HCT116 (cell line): ENCODE measurements at regions not wholly inside any gene's neighbourhood (a gene's known extent, or its start where the extent isn't known, plus 50 kb on each side); places are given as distances from the start of the nearest gene placed in this dataset.

ENCODE experiments used
- ATAC-seq: fragments of 200-7000 bp; cut with Tn5 transposase; 2 replicates; pipeline ENCODE4 v1.9.1; 2020; ENCODE audit warnings: mild to moderate bottlenecking, moderate library complexity
- BruUV-seq: library from RNA; stranded (reverse); fragments of 400-500 nt; replicated peaks from 2 replicates; lab custom pipeline; 2021; lab: Mats Ljungman, UMichigan
- CTCF ChIA-PET: fragments of 300-600 bp; sonication (Branson Sonifier 250); formaldehyde crosslinking; loops from one replicate; lab custom pipeline; 2021; ENCODE audit warnings: antibody characterized with exemption; lab: Charles Lee
- POLR2A ChIA-PET: fragments of 300-600, 350-600 bp; sonication (Branson Sonifier 250); formaldehyde crosslinking; loops from one replicate; lab custom pipeline; 2021; ENCODE audit warnings: antibody characterized with exemption; lab: Charles Lee
- RAD21 ChIA-PET, 2 experiments: fragments of 300-600 bp; sonication (Branson Sonifier 250); formaldehyde crosslinking; loops; one replicate each; lab custom pipeline; 2023; ENCODE audit warnings: low total read pairs in 2 of 2; ENCODE audit not compliant: uncharacterized antibody in 2 of 2, unreplicated experiment in 2 of 2, low non-redundant PET in 1 of 2; lab: Charles Lee
- DNase-seq: peaks from one replicate; pipeline ENCODE4 v3.0.0-alpha.2; 2010; ENCODE audit warnings: low read depth, low spot score
- H2AFZ ChIP-seq: fragments of 200-600 bp; shearing (Covaris generic), sonication (generic); 2 replicates; pipeline ENCODE4 v1.6.1; 2017; ENCODE audit warnings: low read depth, mixed run types, mixed read lengths, antibody characterized with exemption, low read length; ENCODE audit not compliant: poor library complexity, severe bottlenecking
- H3K27ac ChIP-seq: 2 replicates; pipeline ENCODE4 v1.5.1; 2012; ENCODE audit warnings: low read depth, low read length
- H3K27me3 ChIP-seq: fragments of 200-600 bp; sonication (generic); 2 replicates; pipeline ENCODE4 v1.6.1; 2016; ENCODE audit warnings: mixed run types, low read length, mixed read lengths; ENCODE audit not compliant: insufficient read depth
- H3K36me3 ChIP-seq, 2 experiments: fragments of 200-500 bp in 1 of 2; fragments of 200-600 bp in 1 of 2; sonication (Bioruptor generic) in 1 of 2; sonication (generic) in 1 of 2; 2 replicates each; pipeline versions ENCODE4 v1.5.1 to v1.6.1; 2014 to 2016; ENCODE audit warnings: low read length in 2 of 2, inconsistent platforms in 1 of 2, mixed read lengths in 1 of 2, mixed run types in 1 of 2; ENCODE audit not compliant: insufficient read depth in 2 of 2, control insufficient read depth in 1 of 2
- H3K4me1 ChIP-seq, 2 experiments: fragments of 200-600 bp in 1 of 2; sonication (generic) in 1 of 2; 2 replicates each; pipeline versions ENCODE4 v1.5.1 to v1.6.1; 2012 to 2017; ENCODE audit warnings: low read length in 2 of 2, inconsistent platforms in 1 of 2, mild to moderate bottlenecking in 1 of 2, mixed read lengths in 1 of 2, mixed run types in 1 of 2, moderate library complexity in 1 of 2; ENCODE audit not compliant: insufficient read depth in 2 of 2, control insufficient read depth in 1 of 2
- H3K4me2 ChIP-seq: fragments of 200-600 bp; sonication (generic); 2 replicates; pipeline ENCODE4 v1.6.1; 2017; ENCODE audit warnings: mixed run types, low read length, mixed read lengths
- H3K4me3 ChIP-seq, 2 experiments: fragments of 200-600 bp in 1 of 2; sonication (generic) in 1 of 2; replicated peaks in 1 of 2; 2 replicates each; pipeline ENCODE4 v1.5.1; 2011 to 2016; ENCODE audit warnings: low read length in 2 of 2, control low read depth in 1 of 2, low read depth in 1 of 2, mild to moderate bottlenecking in 1 of 2, mixed read lengths in 1 of 2, mixed run types in 1 of 2
- H3K79me2 ChIP-seq: fragments of 200-600 bp; sonication (generic); 2 replicates; pipeline ENCODE4 v1.6.1; 2017; ENCODE audit warnings: mild to moderate bottlenecking, mixed run types, low read length, moderate library complexity, mixed read lengths; ENCODE audit not compliant: insufficient read depth
- H3K9ac ChIP-seq: fragments of 200-600 bp; sonication (generic); 2 replicates; pipeline ENCODE4 v1.6.1; 2016; ENCODE audit warnings: low read length, mixed read lengths
- H3K9me2 ChIP-seq: fragments of 200-600 bp; sonication (generic), shearing (Covaris generic); 2 replicates; pipeline ENCODE4 v1.6.1; 2017; ENCODE audit warnings: mixed run types, mild to moderate bottlenecking, moderate library complexity; ENCODE audit not compliant: insufficient read depth
- H3K9me3 ChIP-seq, 2 experiments: fragments of 200-500 bp in 1 of 2; fragments of 200-600 bp in 1 of 2; sonication (Bioruptor generic) in 1 of 2; sonication (generic) in 1 of 2; 2 replicates each; pipeline ENCODE4 v1.6.1; 2014 to 2017; ENCODE audit warnings: low read length in 2 of 2, mixed read lengths in 2 of 2, inconsistent platforms in 1 of 2, low read depth in 1 of 2, mild to moderate bottlenecking in 1 of 2, mixed run types in 1 of 2, moderate library complexity in 1 of 2; ENCODE audit not compliant: control insufficient read depth in 1 of 2, insufficient read depth in 1 of 2
- H4K20me1 ChIP-seq: fragments of 200-600 bp; sonication (generic), shearing (Covaris generic); 2 replicates; pipeline ENCODE4 v1.6.1; 2017; ENCODE audit warnings: mixed run types, mild to moderate bottlenecking, moderate library complexity; ENCODE audit not compliant: insufficient read depth
- ATF3 ChIP-seq: IDR thresholded peaks from 2 replicates; pipeline ENCODE4 v1.6.1; 2012
- CBX3 ChIP-seq: IDR thresholded peaks from 2 replicates; pipeline ENCODE4 v1.6.1; 2012; ENCODE audit warnings: low read depth
- EGR1 ChIP-seq: IDR thresholded peaks from 2 replicates; pipeline ENCODE4 v1.6.1; 2012; ENCODE audit warnings: low read depth
- ELF1 ChIP-seq: IDR thresholded peaks from 2 replicates; pipeline ENCODE4 v1.6.1; 2012; ENCODE audit warnings: low read depth, borderline replicate concordance
- JUND ChIP-seq: IDR thresholded peaks from 2 replicates; pipeline ENCODE4 v1.6.1; 2012
- POLR2A ChIP-seq: IDR thresholded peaks from 2 replicates; pipeline ENCODE4 v1.7.0; 2011; ENCODE audit warnings: borderline replicate concordance; ENCODE audit not compliant: insufficient read depth, insufficient read length; ENCODE audit errors: extremely low read depth
- POLR2AphosphoS5 ChIP-seq: IDR thresholded peaks from 2 replicates; pipeline ENCODE4 v1.6.1; 2011; ENCODE audit warnings: mild to moderate bottlenecking, low read depth, low read length, moderate library complexity
- SIN3A ChIP-seq: IDR thresholded peaks from 2 replicates; pipeline ENCODE4 v1.6.1; 2012; ENCODE audit warnings: low read depth
- SP1 ChIP-seq: IDR thresholded peaks from 2 replicates; pipeline ENCODE4 v1.6.1; 2012; ENCODE audit warnings: low read depth
- SRF ChIP-seq: IDR thresholded peaks from 2 replicates; pipeline ENCODE4 v1.6.1; 2012; ENCODE audit warnings: low read depth
- TCF7L2 ChIP-seq: IDR thresholded peaks from 2 replicates; pipeline ENCODE4 v1.7.0; 2011; ENCODE audit warnings: borderline replicate concordance, inconsistent platforms; ENCODE audit not compliant: insufficient read depth, insufficient read length; ENCODE audit errors: extremely low read depth
- YY1 ChIP-seq: IDR thresholded peaks from 2 replicates; pipeline ENCODE4 v1.6.1; 2011; ENCODE audit warnings: low read length, low read depth, moderate library complexity, mild to moderate bottlenecking; ENCODE audit not compliant: insufficient replicate concordance; ENCODE audit errors: extremely low read depth
- ZBTB33 ChIP-seq: IDR thresholded peaks from 2 replicates; pipeline ENCODE4 v1.6.1; 2011; ENCODE audit warnings: mild to moderate bottlenecking, low read length, moderate library complexity; ENCODE audit not compliant: insufficient replicate concordance; ENCODE audit errors: extremely low read depth
- ZFX ChIP-seq: fragments of 450-650 bp; IDR thresholded peaks from 2 replicates; pipeline ENCODE4 v1.6.1; 2017
- intact Hi-C: fragments of 100-400 bp; cut with micrococcal nuclease; formaldehyde crosslinking; loops from 2 replicates; pipeline ENCODE4 v1.10.0; 2022
- TF ChIP-seq, protein P1 (sequence below), 3 experiments: fragments of 200-600 bp in 1 of 3; sonication (generic) in 1 of 3; IDR thresholded peaks in 2 of 3; conservative IDR thresholded peaks in 1 of 3; 2 replicates each; pipeline ENCODE4 v1.5.1; 2012 to 2017; ENCODE audit warnings: low read depth in 2 of 3, low read length in 2 of 3, antibody characterized with exemption in 1 of 3, borderline replicate concordance in 1 of 3, control low read depth in 1 of 3, mild to moderate bottlenecking in 1 of 3, mixed read lengths in 1 of 3, mixed run types in 1 of 3, moderate library complexity in 1 of 3; ENCODE audit not compliant: insufficient read depth in 1 of 3
- TF ChIP-seq, protein P2 (sequence below): IDR thresholded peaks from 2 replicates; pipeline ENCODE4 v1.6.1; 2012

DNA sequence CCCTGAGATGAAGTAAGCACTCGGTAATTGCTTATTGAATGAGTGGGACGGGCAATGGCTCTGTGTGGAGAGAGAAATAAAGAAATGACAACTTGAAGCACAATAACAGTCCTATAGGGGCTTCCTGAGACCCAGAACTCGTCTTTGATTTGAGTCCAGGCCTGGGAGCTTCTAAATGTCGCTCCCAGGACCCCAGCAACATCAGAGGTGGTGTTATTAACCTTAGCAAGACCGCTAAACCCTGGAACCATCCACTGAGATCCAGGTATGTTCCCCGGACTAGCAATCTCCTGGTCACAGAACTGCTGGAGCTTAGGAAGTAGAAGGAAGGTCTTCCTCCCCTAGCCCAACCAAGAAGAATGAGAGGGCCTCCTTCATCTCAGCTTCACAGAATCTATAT lies 160.0 kb downstream of the MINAR1 start:
- no TSS peak for BruUV-seq

More for the DNA sequence above, 160.0 kb downstream of the MINAR1 start:
- peaks cover 29% of the 10 kb centered on the region for H3K27me3 ChIP-seq
- H3K79me2 ChIP-seq: no peaks in the 10 kb centered on the region
- no peak overlapping the region for H3K27ac ChIP-seq
- CTCF ChIA-PET: interaction anchor here (1.7 to 2.8 kb wide), 2 partner anchors 211 to 252 kb away, joined by 7 to 13 read pairs; no protein-coding TSS in a partner anchor
- H2AFZ ChIP-seq: no peak overlapping the region
- H3K4me2 ChIP-seq: no peak overlapping the region
- H3K9ac ChIP-seq: no peak overlapping the region
- intact Hi-C loops: loop anchor here (10.0 kb wide), 1 partner anchor 583 kb away; no protein-coding TSS in a partner anchor
- no peaks in the 10 kb centered on the region for H3K9me3 ChIP-seq
- no peaks in the 10 kb centered on the region for H3K36me3 ChIP-seq
- H3K4me1 ChIP-seq: no peaks in the 10 kb centered on the region
- RAD21 ChIA-PET: interaction anchor here in 1 of 2 experiments (1.5 kb wide), 1 partner anchor 211 kb away, joined by 4 read pairs; no protein-coding TSS in a partner anchor
- no peaks in the 10 kb centered on the region for H4K20me1 ChIP-seq
- no peak for ATAC-seq
- TF ChIP-seq, protein P1, sequence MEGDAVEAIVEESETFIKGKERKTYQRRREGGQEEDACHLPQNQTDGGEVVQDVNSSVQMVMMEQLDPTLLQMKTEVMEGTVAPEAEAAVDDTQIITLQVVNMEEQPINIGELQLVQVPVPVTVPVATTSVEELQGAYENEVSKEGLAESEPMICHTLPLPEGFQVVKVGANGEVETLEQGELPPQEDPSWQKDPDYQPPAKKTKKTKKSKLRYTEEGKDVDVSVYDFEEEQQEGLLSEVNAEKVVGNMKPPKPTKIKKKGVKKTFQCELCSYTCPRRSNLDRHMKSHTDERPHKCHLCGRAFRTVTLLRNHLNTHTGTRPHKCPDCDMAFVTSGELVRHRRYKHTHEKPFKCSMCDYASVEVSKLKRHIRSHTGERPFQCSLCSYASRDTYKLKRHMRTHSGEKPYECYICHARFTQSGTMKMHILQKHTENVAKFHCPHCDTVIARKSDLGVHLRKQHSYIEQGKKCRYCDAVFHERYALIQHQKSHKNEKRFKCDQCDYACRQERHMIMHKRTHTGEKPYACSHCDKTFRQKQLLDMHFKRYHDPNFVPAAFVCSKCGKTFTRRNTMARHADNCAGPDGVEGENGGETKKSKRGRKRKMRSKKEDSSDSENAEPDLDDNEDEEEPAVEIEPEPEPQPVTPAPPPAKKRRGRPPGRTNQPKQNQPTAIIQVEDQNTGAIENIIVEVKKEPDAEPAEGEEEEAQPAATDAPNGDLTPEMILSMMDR (IDR thresholded peaks at IDR 0.05 in 2 of 3, conservative IDR thresholded peaks at IDR 0.05 in 1 of 3; ENCODE audit: borderline replicate concordance in 1 of 3, insufficient read depth in 1 of 3, low read depth in 2 of 3, low read length in 2 of 3): no peak
- TF ChIP-seq ZBTB33 (no peak), ATF3 (no peak), JUND (no peak), EGR1 (no peak), SIN3A (no peak), SRF (no peak), ELF1 (no peak), YY1 (no peak), POLR2AphosphoS5 (no peak), CBX3 (no peak), TCF7L2 (no peak), ZFX (no peak), POLR2A (no peak), SP1 (no peak)
- TF ChIP-seq, protein P2, sequence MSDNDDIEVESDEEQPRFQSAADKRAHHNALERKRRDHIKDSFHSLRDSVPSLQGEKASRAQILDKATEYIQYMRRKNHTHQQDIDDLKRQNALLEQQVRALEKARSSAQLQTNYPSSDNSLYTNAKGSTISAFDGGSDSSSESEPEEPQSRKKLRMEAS: no peak
- H3K9me2 ChIP-seq: no peaks in the 10 kb centered on the region
- DNase-seq: no peak
- POLR2A ChIA-PET: no interaction called here
- H3K4me3 ChIP-seq: no peak overlapping the region
